ENCODE measurements at regions not wholly inside any gene's neighbourhood (a gene's known extent, or its start where the extent isn't known, plus 50 kb on each side); places are given as distances from the start of the nearest gene placed in this dataset.
"Not testable (repeated sequence)": the region's sequence is repeated elsewhere in the genome, so short reads cannot be mapped to it uniquely, and the experiment has no call there.

DNA sequence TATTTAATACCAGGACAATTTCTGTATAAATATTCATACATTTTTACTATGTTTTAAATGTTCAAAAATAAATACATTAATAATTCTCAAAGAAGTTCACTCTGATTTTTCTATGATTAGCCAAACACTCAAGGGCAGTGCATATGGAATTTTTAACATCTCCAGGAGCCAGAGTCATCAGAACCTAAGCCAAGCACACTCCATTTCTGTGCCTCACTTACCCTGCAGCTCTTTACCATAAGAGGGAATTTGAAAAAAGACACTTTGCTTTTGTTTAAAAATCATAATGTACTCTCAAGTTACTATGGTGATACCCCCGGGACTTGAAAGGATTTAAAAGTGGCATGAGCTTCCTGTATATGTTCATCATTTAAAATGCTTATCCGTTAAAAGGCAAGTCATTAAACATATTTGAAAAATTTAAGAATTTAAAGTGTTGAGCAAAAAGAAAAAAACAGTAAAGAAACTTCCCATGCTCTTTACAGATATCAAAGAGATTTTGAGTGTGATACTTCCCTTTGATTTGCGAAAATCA, 747.4 kb upstream of the NECTIN3 start:
- ATAC-seq (replicated peaks in 1 of 2) = no peak
- Mint-ChIP-seq H3K27ac (no peak overlapping the region), H3K9me3 (peaks cover 0 to 1% of the 10 kb centered on the region in 2 donors), H3K4me3 (no peak overlapping the region), H3K4me1 (ENCODE audit: low read depth) (no peaks in the 10 kb centered on the region), H3K27me3 (ENCODE audit: low read depth) (no peaks in the 10 kb centered on the region), H3K36me3 (ENCODE audit: insufficient read depth in 2 of 2) (peaks cover 0 to 1% of the 10 kb centered on the region in 2 donors)
- no peak for DNase-seq

DNA sequence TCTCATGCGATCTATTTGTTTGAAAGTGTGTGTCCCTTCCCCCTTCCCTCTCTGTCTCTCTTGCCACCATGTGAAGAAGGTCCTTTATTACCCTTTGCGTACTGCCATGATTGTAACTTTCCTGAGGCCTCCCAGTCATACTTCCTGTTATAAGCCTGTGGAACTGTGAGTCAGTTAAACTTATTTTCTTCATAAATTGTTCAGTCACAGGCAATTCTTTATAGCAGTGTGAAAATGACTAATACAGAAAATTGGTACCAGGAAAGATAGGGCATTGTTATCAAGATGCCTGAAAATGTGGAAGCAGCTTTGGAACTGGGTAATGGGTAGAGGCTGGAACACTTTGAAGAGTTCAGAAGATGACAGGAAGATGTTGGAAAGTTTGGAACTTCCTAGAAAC, 743.7 kb upstream of the NECTIN3 start:
- no peak for DNase-seq
- Mint-ChIP-seq H3K27ac (no peak overlapping the region), H3K4me3 (no peak overlapping the region), H3K9me3 (peaks cover 0 to 4% of the 10 kb centered on the region in 2 donors), H3K36me3 (ENCODE audit: insufficient read depth in 2 of 2) (peaks cover 0 to 1% of the 10 kb centered on the region in 2 donors), H3K27me3 (ENCODE audit: low read depth) (peaks cover 2% of the 10 kb centered on the region), H3K4me1 (ENCODE audit: low read depth) (no peaks in the 10 kb centered on the region)
- ATAC-seq (replicated peaks in 1 of 2) = no peak

DNA sequence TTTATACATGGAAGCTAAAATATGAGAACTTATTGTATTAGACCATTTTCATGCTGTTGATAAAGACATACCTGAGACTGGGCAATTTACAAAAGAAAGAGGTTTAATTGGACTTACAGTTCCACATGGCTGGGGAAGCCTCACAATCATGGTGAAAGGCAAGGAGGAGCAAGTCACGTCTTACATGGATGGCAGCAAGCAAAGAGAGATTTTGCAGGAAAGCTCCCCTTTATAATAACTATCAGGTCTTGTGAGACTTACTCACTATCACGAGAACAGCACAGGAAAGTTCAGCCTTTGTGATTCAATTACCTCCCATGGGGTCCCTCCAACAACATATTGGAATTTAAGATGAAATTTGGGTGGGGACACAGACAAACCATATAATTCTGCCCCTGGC, 740.1 kb upstream of the NECTIN3 start:
- not testable (repeated sequence) for ATAC-seq (replicated peaks in 1 of 2); H3K36me3 Mint-ChIP-seq (ENCODE audit: insufficient read depth in 2 of 2)
- peaks cover 10% of the 10 kb centered on the region for H3K27me3 Mint-ChIP-seq (ENCODE audit: low read depth)

DNA sequence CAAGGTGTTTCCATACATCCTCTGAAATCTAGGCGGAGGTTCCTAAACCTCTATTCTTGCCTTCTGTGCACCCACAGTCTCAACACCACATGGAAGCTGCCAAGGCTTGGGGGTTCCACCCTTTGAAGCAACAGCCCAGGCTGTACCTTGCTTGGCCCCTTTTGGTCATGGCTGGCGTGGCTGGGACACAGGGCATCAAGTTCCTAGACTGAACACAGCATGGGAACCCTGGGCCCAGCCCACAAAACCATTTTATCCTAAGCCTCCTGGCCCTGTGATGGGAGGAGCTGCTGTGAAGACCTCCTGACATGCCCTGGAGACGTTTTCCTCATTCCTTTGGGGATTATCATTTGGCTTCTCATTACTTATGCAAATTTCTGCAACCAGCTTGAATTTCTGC, 739.0 kb upstream of the NECTIN3 start:
- peaks cover 10% of the 10 kb centered on the region for H3K27me3 Mint-ChIP-seq (ENCODE audit: low read depth)

More for the DNA sequence above, 740.1 kb upstream of the NECTIN3 start:
- not testable (repeated sequence) for H3K9me3 Mint-ChIP-seq; H3K27ac Mint-ChIP-seq; H3K4me3 Mint-ChIP-seq; H3K4me1 Mint-ChIP-seq (ENCODE audit: low read depth); DNase-seq

DNA sequence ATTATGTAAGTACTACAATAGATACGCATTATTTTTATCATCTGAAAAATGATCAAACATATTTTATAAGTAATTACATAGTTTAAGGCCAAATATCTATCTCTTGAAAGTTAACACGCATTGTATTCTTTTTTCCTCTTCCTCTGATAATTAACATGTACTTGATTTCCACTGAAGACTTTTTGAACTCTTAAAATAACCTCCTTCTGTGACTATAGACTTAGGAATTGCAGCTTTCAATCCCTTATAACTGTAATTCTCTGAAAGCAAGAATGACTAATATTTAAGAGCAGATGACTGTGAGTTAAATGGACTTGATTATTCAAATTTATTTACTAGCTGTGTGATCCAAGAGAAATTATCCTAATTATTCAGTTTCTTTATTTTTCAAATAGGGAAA, 730.6 kb upstream of the NECTIN3 start:
- H3K36me3 Mint-ChIP-seq (ENCODE audit: insufficient read depth in 2 of 2) = no peaks in the 10 kb centered on the region
- H3K9me3 Mint-ChIP-seq = peaks cover 0 to under 1% of the 10 kb centered on the region in 2 donors

More for the DNA sequence above, 739.0 kb upstream of the NECTIN3 start:
- Mint-ChIP-seq H3K4me3 (no peak overlapping the region), H3K4me1 (ENCODE audit: low read depth) (no peaks in the 10 kb centered on the region), H3K9me3 (peaks cover 4 to 5% of the 10 kb centered on the region in 2 donors), H3K27ac (no peak overlapping the region), H3K36me3 (ENCODE audit: insufficient read depth in 2 of 2) (peaks cover 0 to 1% of the 10 kb centered on the region in 2 donors)
- ATAC-seq (replicated peaks in 1 of 2) (no peak), DNase-seq (no peak)

DNA sequence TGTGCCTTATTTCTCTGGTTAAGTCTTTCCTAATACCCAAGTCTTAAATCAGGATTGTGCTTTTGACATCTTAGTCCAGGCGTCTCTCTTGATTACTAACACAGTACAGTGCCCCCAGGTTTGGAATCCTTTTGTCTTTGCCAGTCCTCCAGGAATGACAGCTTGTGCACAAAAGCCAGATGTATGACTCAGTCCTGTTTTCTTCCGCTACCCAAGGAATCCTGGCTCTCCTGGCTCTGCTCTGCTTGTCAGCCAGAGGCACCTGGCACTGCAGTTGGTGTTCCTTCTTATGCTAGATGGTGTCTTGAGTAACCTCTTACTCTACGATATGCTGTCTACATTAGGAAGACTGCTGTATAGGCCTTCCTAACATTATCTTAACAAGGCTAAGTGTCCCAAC, 728.2 kb upstream of the NECTIN3 start:
- ATAC-seq (replicated peaks in 1 of 2) = no peak
- DNase-seq = no peak
- Mint-ChIP-seq H3K27me3 (ENCODE audit: low read depth) (peaks cover 4% of the 10 kb centered on the region), H3K27ac (no peak overlapping the region), H3K4me1 (ENCODE audit: low read depth) (no peaks in the 10 kb centered on the region), H3K36me3 (ENCODE audit: insufficient read depth in 2 of 2) (no peaks in the 10 kb centered on the region), H3K9me3 (no peaks in the 10 kb centered on the region), H3K4me3 (no peak overlapping the region)

More for the DNA sequence above, 730.6 kb upstream of the NECTIN3 start:
- ATAC-seq (replicated peaks in 1 of 2) (no peak), DNase-seq (no peak)
- peaks cover 4% of the 10 kb centered on the region for H3K27me3 Mint-ChIP-seq (ENCODE audit: low read depth)
- H3K4me1 Mint-ChIP-seq (ENCODE audit: low read depth) = no peaks in the 10 kb centered on the region
- no peak overlapping the region for H3K27ac Mint-ChIP-seq
- H3K4me3 Mint-ChIP-seq = no peak overlapping the region

DNA sequence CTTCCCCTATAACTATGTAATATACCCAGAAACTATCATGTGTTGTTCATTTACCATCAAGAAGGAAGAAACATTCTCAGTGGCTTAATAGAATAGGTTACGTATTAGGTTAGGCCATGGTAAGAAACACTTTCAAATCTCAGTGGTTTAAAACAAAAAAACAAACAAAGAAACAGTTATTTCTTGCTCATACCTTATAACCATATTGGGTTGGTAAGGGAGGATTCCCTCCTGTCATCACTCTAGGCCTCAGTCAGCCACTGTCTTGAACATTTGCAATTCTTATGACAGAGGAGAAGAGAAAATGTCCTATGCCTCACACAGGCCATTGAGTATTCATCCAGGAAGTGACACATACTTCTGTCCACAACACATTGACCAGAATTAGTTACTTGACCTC, 727.7 kb upstream of the NECTIN3 start:
- DNase-seq (no peak), ATAC-seq (replicated peaks in 1 of 2) (no peak)
- Mint-ChIP-seq H3K27me3 (ENCODE audit: low read depth) (peaks cover 4% of the 10 kb centered on the region), H3K9me3 (no peaks in the 10 kb centered on the region), H3K27ac (no peak overlapping the region), H3K36me3 (ENCODE audit: insufficient read depth in 2 of 2) (no peaks in the 10 kb centered on the region), H3K4me3 (no peak overlapping the region), H3K4me1 (ENCODE audit: low read depth) (no peaks in the 10 kb centered on the region)

DNA sequence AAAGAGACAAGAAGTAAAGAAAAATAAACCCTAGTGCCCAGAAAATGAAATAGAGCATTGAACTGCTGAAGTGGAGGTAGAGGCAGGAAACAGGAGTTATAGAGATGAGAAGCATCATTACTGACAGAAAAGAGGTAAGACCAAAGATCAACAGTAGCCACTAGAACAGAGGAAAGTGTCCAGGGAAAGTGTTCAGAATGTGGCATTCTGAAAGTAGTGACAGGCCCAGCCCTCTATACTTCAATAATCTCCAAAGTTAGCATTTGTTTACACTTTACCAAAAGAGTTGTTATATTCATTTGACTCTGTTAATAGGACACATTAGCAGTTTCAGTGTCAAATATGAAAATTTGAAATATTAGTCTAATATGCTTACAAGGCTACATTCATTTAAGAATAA, 727.1 kb upstream of the NECTIN3 start:
- Mint-ChIP-seq H3K27me3 (ENCODE audit: low read depth) (peaks cover 4% of the 10 kb centered on the region), H3K4me3 (no peak overlapping the region), H3K9me3 (no peaks in the 10 kb centered on the region), H3K4me1 (ENCODE audit: low read depth) (no peaks in the 10 kb centered on the region), H3K27ac (no peak overlapping the region), H3K36me3 (ENCODE audit: insufficient read depth in 2 of 2) (no peaks in the 10 kb centered on the region)
- no peak for ATAC-seq (replicated peaks in 1 of 2)
- DNase-seq = no peak

DNA sequence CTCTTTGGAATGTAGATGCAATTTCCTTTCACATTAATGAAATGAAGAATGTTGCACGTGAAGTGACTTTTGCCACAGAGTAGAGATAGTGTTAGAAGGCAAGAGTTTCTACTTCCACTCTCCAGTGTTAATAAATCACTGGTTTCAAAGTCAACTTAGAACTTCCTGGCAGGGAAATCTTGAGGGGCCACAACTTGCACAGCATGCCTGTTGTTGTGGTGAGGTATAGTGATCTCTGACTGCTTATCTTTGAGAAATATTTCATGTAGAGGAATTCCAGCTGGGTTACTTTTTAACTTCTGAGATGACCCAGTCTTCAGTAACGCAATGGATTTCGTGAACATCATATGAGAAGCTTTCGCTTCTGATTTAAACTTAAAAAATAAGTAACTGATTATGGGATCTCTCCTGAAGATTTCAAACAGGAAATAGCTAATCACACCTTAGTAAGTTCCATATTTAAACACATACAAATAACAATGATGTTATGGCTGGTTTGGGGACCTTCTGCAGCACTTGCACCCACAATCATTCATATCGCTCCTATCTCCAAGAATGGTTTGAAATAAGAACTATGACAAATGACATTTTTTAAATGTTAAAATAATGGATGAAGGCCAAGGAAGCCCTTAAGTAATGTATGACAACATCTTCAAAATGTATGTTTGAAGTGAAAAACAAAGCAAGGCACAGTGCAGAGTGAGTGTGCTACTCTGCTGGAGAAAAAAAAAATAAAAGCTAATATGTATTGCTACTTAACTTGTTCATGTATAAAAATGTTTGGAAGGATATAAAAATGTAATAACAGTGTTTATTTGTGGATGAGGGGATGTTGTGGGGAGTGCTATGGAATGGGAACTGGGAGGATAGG, 726.5 kb upstream of the NECTIN3 start:
- ATAC-seq (replicated peaks in 1 of 2) (no peak), DNase-seq (no peak)
- no peaks in the 10 kb centered on the region for H3K36me3 Mint-ChIP-seq (ENCODE audit: insufficient read depth in 2 of 2)
- H3K4me3 Mint-ChIP-seq = no peak overlapping the region
- H3K27ac Mint-ChIP-seq = no peak overlapping the region
- H3K27me3 Mint-ChIP-seq (ENCODE audit: low read depth) = peaks cover 4% of the 10 kb centered on the region
- H3K9me3 Mint-ChIP-seq = no peaks in the 10 kb centered on the region
- no peaks in the 10 kb centered on the region for H3K4me1 Mint-ChIP-seq (ENCODE audit: low read depth)

DNA sequence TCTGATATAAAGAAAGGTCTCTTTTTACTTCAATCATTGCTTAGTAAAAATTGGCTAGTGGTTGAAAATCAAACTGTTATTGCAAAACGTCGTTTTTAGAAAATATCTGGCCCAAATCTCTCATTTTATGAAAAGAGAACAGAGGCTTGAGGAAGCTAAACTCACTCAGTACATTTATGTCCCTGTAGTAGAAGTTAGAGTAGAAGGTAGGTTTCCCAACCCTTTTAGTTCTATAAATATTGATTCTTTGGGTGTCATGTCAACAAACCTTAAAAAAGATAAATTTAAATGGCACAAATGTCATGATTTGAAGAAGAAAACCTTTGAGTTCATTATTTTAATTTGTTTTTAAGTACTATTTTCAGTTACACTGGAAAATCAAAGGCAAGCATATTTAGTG, 722.3 kb upstream of the NECTIN3 start:
- DNase-seq (no peak), ATAC-seq (replicated peaks in 1 of 2) (no peak)
- Mint-ChIP-seq H3K9me3 (no peaks in the 10 kb centered on the region), H3K36me3 (ENCODE audit: insufficient read depth in 2 of 2) (no peaks in the 10 kb centered on the region), H3K4me3 (no peak overlapping the region), H3K4me1 (ENCODE audit: low read depth) (no peaks in the 10 kb centered on the region), H3K27ac (no peak overlapping the region), H3K27me3 (ENCODE audit: low read depth) (peaks cover 9% of the 10 kb centered on the region)

DNA sequence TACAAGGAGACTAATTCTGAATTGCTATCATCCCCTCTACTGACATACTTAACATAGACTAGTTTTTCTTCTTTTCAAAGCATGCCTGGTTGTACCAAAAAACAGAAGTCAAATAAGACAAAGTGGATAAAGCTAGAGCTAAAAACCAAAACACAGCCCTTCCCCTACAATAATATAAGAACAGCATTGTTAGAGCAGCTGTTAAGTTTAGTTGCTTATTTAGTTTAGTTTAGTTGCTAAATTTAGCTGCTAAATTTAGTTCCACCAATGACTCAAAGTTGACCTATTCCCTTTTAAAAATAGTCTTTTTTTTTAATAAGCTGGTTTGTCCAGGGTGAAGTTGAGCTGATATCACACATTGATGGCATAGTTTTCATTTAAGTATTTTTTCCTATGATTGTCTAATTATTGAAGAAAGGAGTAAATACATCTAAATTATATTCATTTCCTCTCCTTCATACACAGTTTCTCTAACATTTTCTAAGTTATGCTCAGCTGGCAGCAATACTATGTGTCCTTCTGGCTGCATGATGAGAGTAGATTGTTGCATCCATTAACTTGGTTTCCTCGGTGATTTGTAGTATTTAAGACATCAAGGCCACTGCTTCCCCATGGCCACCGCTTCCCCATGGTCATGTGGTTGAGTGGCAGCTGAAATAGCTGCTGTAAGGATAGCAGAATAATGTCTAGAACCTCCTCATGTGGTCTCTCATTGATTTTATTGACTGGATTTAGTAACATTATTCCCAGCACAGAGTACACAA, 718.6 kb upstream of the NECTIN3 start:
- ATAC-seq (replicated peaks in 1 of 2) (no peak), DNase-seq (no peak)
- Mint-ChIP-seq H3K36me3 (ENCODE audit: insufficient read depth in 2 of 2) (no peaks in the 10 kb centered on the region), H3K27me3 (ENCODE audit: low read depth) (peaks cover 9% of the 10 kb centered on the region), H3K4me3 (no peak overlapping the region), H3K9me3 (no peaks in the 10 kb centered on the region), H3K27ac (no peak overlapping the region), H3K4me1 (ENCODE audit: low read depth) (no peaks in the 10 kb centered on the region)

DNA sequence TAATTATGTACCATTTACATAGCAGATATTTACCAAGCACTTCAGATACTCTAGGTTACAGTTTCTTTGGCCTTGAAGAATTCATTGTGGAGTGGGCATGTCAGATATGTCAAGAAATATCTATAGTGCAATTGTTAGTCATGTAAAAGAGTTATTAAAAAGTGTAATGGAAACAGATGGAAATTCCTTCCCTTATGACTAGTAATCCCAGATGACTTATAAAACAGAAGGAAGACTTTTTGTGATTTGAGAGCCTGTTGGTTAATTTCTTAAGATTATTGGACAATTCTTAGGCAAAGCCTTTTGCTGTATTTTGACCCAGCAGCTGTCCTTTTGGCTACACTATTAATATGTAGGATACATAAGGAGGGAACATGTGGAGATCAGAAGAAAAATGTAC, 708.9 kb upstream of the NECTIN3 start:
- no peak for ATAC-seq (replicated peaks in 1 of 2)
- H3K4me1 Mint-ChIP-seq (ENCODE audit: low read depth) = no peaks in the 10 kb centered on the region
- H3K27me3 Mint-ChIP-seq (ENCODE audit: low read depth) = peaks cover 6% of the 10 kb centered on the region
- no peaks in the 10 kb centered on the region for H3K9me3 Mint-ChIP-seq
- DNase-seq = no peak
- no peak overlapping the region for H3K27ac Mint-ChIP-seq
- H3K4me3 Mint-ChIP-seq = no peak overlapping the region
- H3K36me3 Mint-ChIP-seq (ENCODE audit: insufficient read depth in 2 of 2) = no peaks in the 10 kb centered on the region

DNA sequence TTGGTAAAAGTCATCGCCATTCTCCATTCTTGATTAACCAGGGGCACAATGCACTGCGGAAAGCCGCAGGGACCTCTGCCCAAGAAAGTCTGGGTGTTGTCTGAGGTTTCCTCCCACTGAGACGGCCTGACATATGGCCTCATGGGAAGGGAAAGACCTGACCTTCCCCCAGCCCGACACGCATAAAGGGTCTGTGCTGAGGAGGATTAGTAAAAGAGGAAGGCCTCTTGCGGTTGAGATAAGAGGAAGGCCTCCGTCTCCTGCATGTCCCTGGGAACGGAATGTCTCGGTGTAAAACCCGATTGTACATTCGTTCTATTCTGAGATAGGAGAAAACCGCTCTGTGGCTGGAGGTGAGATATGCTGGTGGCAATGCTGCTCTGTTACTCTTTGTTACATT, 704.3 kb upstream of the NECTIN3 start:
- DNase-seq; ATAC-seq (replicated peaks in 1 of 2); H3K4me3 Mint-ChIP-seq; H3K9me3 Mint-ChIP-seq; H3K27ac Mint-ChIP-seq; H3K27me3 Mint-ChIP-seq (ENCODE audit: low read depth); H3K4me1 Mint-ChIP-seq (ENCODE audit: low read depth); H3K36me3 Mint-ChIP-seq (ENCODE audit: insufficient read depth in 2 of 2): not testable (repeated sequence)

All from activated T-cell treated with anti-CD3 and anti-CD28 coated beads, Interleukin-2, amount 50 U/mL, for 72 hours (primary cell).